Esophagus squamous epithelium (tissue), 4 donors: ENCODE measurements at regions not wholly inside any gene's neighbourhood (a gene's known extent, or its start where the extent isn't known, plus 50 kb on each side); places are given as distances from the start of the nearest gene placed in this dataset.

Source experiments
- POLR2A ChIP-seq, 4 donors: fragments of 450-650 bp; IDR thresholded peaks; one replicate each; pipeline ENCODE4 v1.6.1; 2017; ENCODE audit warnings: antibody characterized with exemption in 4 of 4, mild to moderate bottlenecking in 4 of 4, moderate library complexity in 3 of 4
- TF ChIP-seq, protein P1 (sequence below), 6 experiments: fragments of 450-650 bp in 4 of 6; fragments of 200-600 bp in 2 of 6; sonication (generic) in 2 of 6; IDR thresholded peaks; one replicate each; pipeline ENCODE4 v1.5.1; 2016 to 2019; ENCODE audit warnings: antibody characterized with exemption in 6 of 6, mild to moderate bottlenecking in 4 of 6, moderate library complexity in 4 of 6

GRCh38 chr6:9039258-9039657, 603.9 kb upstream of the SLC35B3 start:
- TF ChIP-seq, protein P1, sequence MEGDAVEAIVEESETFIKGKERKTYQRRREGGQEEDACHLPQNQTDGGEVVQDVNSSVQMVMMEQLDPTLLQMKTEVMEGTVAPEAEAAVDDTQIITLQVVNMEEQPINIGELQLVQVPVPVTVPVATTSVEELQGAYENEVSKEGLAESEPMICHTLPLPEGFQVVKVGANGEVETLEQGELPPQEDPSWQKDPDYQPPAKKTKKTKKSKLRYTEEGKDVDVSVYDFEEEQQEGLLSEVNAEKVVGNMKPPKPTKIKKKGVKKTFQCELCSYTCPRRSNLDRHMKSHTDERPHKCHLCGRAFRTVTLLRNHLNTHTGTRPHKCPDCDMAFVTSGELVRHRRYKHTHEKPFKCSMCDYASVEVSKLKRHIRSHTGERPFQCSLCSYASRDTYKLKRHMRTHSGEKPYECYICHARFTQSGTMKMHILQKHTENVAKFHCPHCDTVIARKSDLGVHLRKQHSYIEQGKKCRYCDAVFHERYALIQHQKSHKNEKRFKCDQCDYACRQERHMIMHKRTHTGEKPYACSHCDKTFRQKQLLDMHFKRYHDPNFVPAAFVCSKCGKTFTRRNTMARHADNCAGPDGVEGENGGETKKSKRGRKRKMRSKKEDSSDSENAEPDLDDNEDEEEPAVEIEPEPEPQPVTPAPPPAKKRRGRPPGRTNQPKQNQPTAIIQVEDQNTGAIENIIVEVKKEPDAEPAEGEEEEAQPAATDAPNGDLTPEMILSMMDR (IDR thresholded peaks at IDR 0.05), result no peak
- no peak for TF ChIP-seq POLR2A (IDR thresholded peaks at IDR 0.05)
